Endothelial cell of umbilical vein (primary cell): ENCODE measurements at regions not wholly inside any gene's neighbourhood (a gene's known extent, or its start where the extent isn't known, plus 50 kb on each side); places are given as distances from the start of the nearest gene placed in this dataset.

Source experiments
- BruUV-seq: library from RNA; stranded (reverse); fragments of 400-500 nt; replicated peaks from 2 replicates; lab custom pipeline; 2021; lab: Mats Ljungman, UMichigan
- CTCF ChIA-PET: fragments of 300-600, 350-600 bp; sonication (Branson Sonifier 250); formaldehyde crosslinking; loops from one replicate; lab custom pipeline; 2021; ENCODE audit warnings: antibody characterized with exemption, inconsistent platforms; lab: Charles Lee
- POLR2A ChIA-PET: fragments of 300-600, 350-600 bp; sonication (Branson Sonifier 250); formaldehyde crosslinking; loops from one replicate; lab custom pipeline; 2021; ENCODE audit warnings: antibody characterized with exemption, inconsistent platforms; lab: Charles Lee
- DNase-seq: peaks from one replicate; pipeline ENCODE4 v3.0.0-alpha.2; 2011; ENCODE audit warnings: low read depth, low spot score
- FAIRE-seq: peaks from 2 replicates; lab custom pipeline; 2011; peaks lifted over from hg19 to GRCh38; lab: Jason Lieb, UNC
- H2AFZ ChIP-seq: 2 replicates; pipeline ENCODE4 v1.6.0; 2012; ENCODE audit warnings: low read depth, low read length, control low read depth, inconsistent platforms
- H3K27ac ChIP-seq: 2 replicates; pipeline ENCODE4 v1.5.1; 2011; ENCODE audit warnings: low read depth, mild to moderate bottlenecking, control low read depth, low read length, moderate library complexity; ENCODE audit not compliant: insufficient read depth
- H3K27me3 ChIP-seq, 2 experiments: 2 replicates each; pipeline versions ENCODE4 v1.6.0 to v1.6.1; 2011; ENCODE audit warnings: low read length in 2 of 2, mixed read lengths in 1 of 2; ENCODE audit not compliant: control insufficient read depth in 2 of 2, insufficient read depth in 2 of 2
- H3K36me3 ChIP-seq, 2 experiments: 2 replicates in 1 of 2; 3 replicates in 1 of 2; pipeline ENCODE4 v1.5.1; 2011; ENCODE audit warnings: low read length in 2 of 2, mild to moderate bottlenecking in 1 of 2, moderate library complexity in 1 of 2; ENCODE audit not compliant: control insufficient read depth in 2 of 2, insufficient read depth in 2 of 2; ENCODE audit errors: extremely low read depth in 1 of 2
- H3K4me1 ChIP-seq: 3 replicates; pipeline ENCODE4 v1.5.1; 2011; ENCODE audit warnings: mild to moderate bottlenecking, low read length; ENCODE audit not compliant: control insufficient read depth, insufficient read depth; ENCODE audit errors: extremely low read depth
- H3K4me2 ChIP-seq: 2 replicates; pipeline ENCODE4 v1.6.1; 2011; ENCODE audit warnings: low read length, control low read depth, mixed read lengths; ENCODE audit not compliant: insufficient read depth
- H3K4me3 ChIP-seq, 3 experiments: fragments of 200-600 bp in 1 of 3; sonication (generic), shearing (Covaris generic) in 1 of 3; replicated peaks in 1 of 3; 2 replicates each; pipeline ENCODE4 v1.5.1; 2011 to 2016; ENCODE audit warnings: control low read depth in 3 of 3, low read length in 3 of 3, mild to moderate bottlenecking in 2 of 3, inconsistent platforms in 1 of 3, low read depth in 1 of 3, moderate library complexity in 1 of 3; ENCODE audit not compliant: insufficient read depth in 1 of 3
- H3K79me2 ChIP-seq: 2 replicates; pipeline ENCODE4 v1.6.0; 2012; ENCODE audit warnings: low read length, inconsistent platforms; ENCODE audit not compliant: control insufficient read depth, insufficient read depth
- H3K9ac ChIP-seq: replicated peaks from 2 replicates; pipeline ENCODE3; 2011; ENCODE audit warnings: low read length, control low read depth; ENCODE audit not compliant: insufficient read depth; ENCODE audit errors: extremely low read depth
- H3K9me1 ChIP-seq: replicated peaks from 3 replicates; pipeline ENCODE4 v1.6.0; 2011; ENCODE audit warnings: mild to moderate bottlenecking, low read length; ENCODE audit not compliant: control insufficient read depth, insufficient read depth; ENCODE audit errors: extremely low read depth
- H3K9me3 ChIP-seq: replicated peaks from 2 replicates; pipeline ENCODE4 v1.5.1; 2012; ENCODE audit warnings: low read length, inconsistent platforms; ENCODE audit not compliant: control insufficient read depth, insufficient read depth
- H4K20me1 ChIP-seq: replicated peaks from 2 replicates; pipeline ENCODE3; 2011; ENCODE audit warnings: mild to moderate bottlenecking, low read length; ENCODE audit not compliant: control insufficient read depth, insufficient read depth; ENCODE audit errors: extremely low read depth
- CTCF ChIP-seq, 2 donors: IDR thresholded peaks; 1 replicate in 1 of 2; 2 replicates in 1 of 2; pipeline ENCODE4 v1.5.1; 2011; ENCODE audit warnings: low read length in 2 of 2, mild to moderate bottlenecking in 2 of 2, moderate library complexity in 2 of 2, control low read depth in 1 of 2, inconsistent platforms in 1 of 2, low read depth in 1 of 2; ENCODE audit not compliant: insufficient read depth in 1 of 2; ENCODE audit errors: extremely low read depth in 1 of 2
- EZH2 ChIP-seq: IDR thresholded peaks from 2 replicates; pipeline ENCODE4 v1.6.1; 2012; ENCODE audit warnings: borderline replicate concordance, low read depth, mild to moderate bottlenecking, moderate library complexity, low read length, inconsistent platforms; ENCODE audit not compliant: severe bottlenecking
- FOS ChIP-seq: IDR thresholded peaks from 2 replicates; pipeline ENCODE4 v1.6.1; 2011; ENCODE audit warnings: mild to moderate bottlenecking, low read length, moderate library complexity, borderline replicate concordance; ENCODE audit not compliant: insufficient read depth
- GATA2 ChIP-seq: IDR thresholded peaks from 2 replicates; pipeline ENCODE4 v1.7.0; 2011; ENCODE audit warnings: low read depth, mild to moderate bottlenecking, moderate library complexity, mixed read lengths, low read length; ENCODE audit not compliant: insufficient read length, insufficient read depth
- JUN ChIP-seq: IDR thresholded peaks from 2 replicates; pipeline ENCODE4 v1.6.1; 2011; ENCODE audit warnings: borderline replicate concordance, low read depth; ENCODE audit not compliant: insufficient read length, insufficient read depth
- MAX ChIP-seq: IDR thresholded peaks from 2 replicates; pipeline ENCODE4 v1.6.1; 2011; ENCODE audit not compliant: insufficient read depth, insufficient read length
- MYC ChIP-seq: IDR thresholded peaks from one replicate; pipeline ENCODE4 v1.6.1; 2011; ENCODE audit warnings: mild to moderate bottlenecking, low read depth, low read length
- POLR2A ChIP-seq: IDR thresholded peaks from 2 replicates; pipeline ENCODE4 v1.6.1; 2012; ENCODE audit warnings: low read depth, mild to moderate bottlenecking, control low read depth, low read length
- POLR2AphosphoS5 ChIP-seq: IDR thresholded peaks from 2 replicates; pipeline ENCODE4 v1.6.1; 2012; ENCODE audit warnings: low read depth, mild to moderate bottlenecking, control low read depth, low read length, moderate library complexity; ENCODE audit not compliant: insufficient read depth
- dilution Hi-C: fragments of 300-500 bp; cut with MboI; formaldehyde crosslinking; loops from one replicate; pipeline ENCODE4 v1.15.0; 2019; ENCODE audit warnings: low sequenced_read_pairs; ENCODE audit not compliant: extremely low pct_ligation_motif_present
- intact Hi-C: fragments of 100-400 bp; cut with micrococcal nuclease; formaldehyde crosslinking; loops from one replicate; pipeline ENCODE4 v1.10.0; 2022

GRCh38 chr10:124239134-124239533 is 145.7 kb upstream of the CHST15 start:
- Histone ChIP-seq H2AFZ (no peak overlapping the region), H3K79me2 (no peaks in the 10 kb centered on the region), H3K4me1 (no peaks in the 10 kb centered on the region), H3K4me3 (no peak overlapping the region), H4K20me1 (no peaks in the 10 kb centered on the region), H3K27me3 (no peaks in the 10 kb centered on the region), H3K4me2 (no peak overlapping the region), H3K9me1 (no peaks in the 10 kb centered on the region), H3K9ac (no peak overlapping the region), H3K9me3 (no peaks in the 10 kb centered on the region), H3K27ac (no peak overlapping the region), H3K36me3 (no peaks in the 10 kb centered on the region)
- CTCF ChIA-PET, result no interaction called here
- intact Hi-C loops, result no loop called here
- POLR2A ChIA-PET, result no interaction called here
- no TSS peak for BruUV-seq
- DNase-seq, result no peak
- no peak for FAIRE-seq
- no peak for TF ChIP-seq MAX
- TF ChIP-seq POLR2A, result no peak
- TF ChIP-seq MYC, result no peak
- no peak for TF ChIP-seq CTCF (IDR thresholded peaks at IDR 0.05; ENCODE audit: extremely low read depth in 1 of 2, insufficient read depth in 1 of 2, low read depth in 1 of 2, low read length in 2 of 2)
- no peak for TF ChIP-seq FOS
- TF ChIP-seq POLR2AphosphoS5, result no peak
- TF ChIP-seq JUN, result no peak
- TF ChIP-seq GATA2, result no peak
- no peak for TF ChIP-seq EZH2
- dilution Hi-C loops, result no loop called here
